Hepatocyte (in vitro differentiated cells): ENCODE measurements at regions not wholly inside any gene's neighbourhood (a gene's known extent, or its start where the extent isn't known, plus 50 kb on each side); places are given as distances from the start of the nearest gene placed in this dataset.

Source experiments
- DNase-seq: peaks from one replicate; pipeline ENCODE4 v3.0.0-alpha.2; 2016; ENCODE audit warnings: low spot score
- H2AFZ ChIP-seq: fragments of 200-600 bp; sonication (generic); 2 replicates; pipeline ENCODE4 v1.6.0; 2016; ENCODE audit warnings: antibody characterized with exemption, mild to moderate bottlenecking
- H3K27ac ChIP-seq: fragments of 200-600 bp; sonication (generic); 2 replicates; pipeline ENCODE4 v1.5.1; 2016; ENCODE audit warnings: mild to moderate bottlenecking
- H3K27me3 ChIP-seq: fragments of 200-600 bp; sonication (generic); 2 replicates; pipeline ENCODE4 v1.6.1; 2016
- H3K36me3 ChIP-seq: fragments of 200-600 bp; sonication (generic); replicated peaks from 2 replicates; pipeline ENCODE4 v1.5.1; 2016; ENCODE audit warnings: low read depth; ENCODE audit not compliant: insufficient read depth
- H3K4me1 ChIP-seq: fragments of 200-600 bp; sonication (generic); 2 replicates; pipeline ENCODE4 v1.5.1; 2016; ENCODE audit warnings: mild to moderate bottlenecking, moderate library complexity; ENCODE audit not compliant: insufficient read depth
- H3K4me2 ChIP-seq: fragments of 200-600 bp; sonication (generic); 2 replicates; pipeline ENCODE4 v1.6.0; 2016
- H3K4me3 ChIP-seq: fragments of 200-600 bp; sonication (generic); 2 replicates; pipeline ENCODE4 v1.5.1; 2016; ENCODE audit warnings: mild to moderate bottlenecking
- H3K79me2 ChIP-seq: fragments of 200-600 bp; sonication (generic); 2 replicates; pipeline ENCODE4 v1.6.0; 2017; ENCODE audit warnings: mild to moderate bottlenecking
- H3K9me2 ChIP-seq: fragments of 200-600 bp; sonication (generic); replicated peaks from 2 replicates; pipeline ENCODE4 v1.6.0; 2017; ENCODE audit warnings: mild to moderate bottlenecking; ENCODE audit not compliant: insufficient read depth
- H3K9me3 ChIP-seq: fragments of 200-600 bp; sonication (generic); 2 replicates; pipeline ENCODE4 v1.5.1; 2016; ENCODE audit warnings: low read depth, mild to moderate bottlenecking
- H4K20me1 ChIP-seq: fragments of 200-600 bp; sonication (generic); 2 replicates; pipeline ENCODE4 v1.6.0; 2016; ENCODE audit warnings: mild to moderate bottlenecking; ENCODE audit not compliant: insufficient read depth, poor library complexity, severe bottlenecking
- EZH2 ChIP-seq: fragments of 200-600 bp; sonication (generic); IDR thresholded peaks from 2 replicates; pipeline ENCODE4 v1.6.1; 2016; ENCODE audit warnings: antibody characterized with exemption, mild to moderate bottlenecking, borderline replicate concordance
- EZH2phosphoT487 ChIP-seq: fragments of 200-600 bp; sonication (generic); IDR thresholded peaks from one replicate; pipeline ENCODE4 v1.6.1; 2018; ENCODE audit warnings: antibody characterized with exemption, mild to moderate bottlenecking, low read depth, moderate library complexity; ENCODE audit not compliant: unreplicated experiment, severe bottlenecking
- WGBS: methylation state at CpG from one replicate; pipeline ENCODE4 v1.1.6; 2016; ENCODE audit warnings: low lambda C conversion rate; ENCODE audit errors: missing lambda C conversion rate; 5-methylcytosine and 5-hydroxymethylcytosine counted together
- TF ChIP-seq, protein P1 (sequence below): fragments of 200-600 bp; sonication (generic); IDR thresholded peaks from 2 replicates; pipeline ENCODE4 v1.5.1; 2016; ENCODE audit warnings: antibody characterized with exemption, mild to moderate bottlenecking; ENCODE audit not compliant: poor library complexity

DNA sequence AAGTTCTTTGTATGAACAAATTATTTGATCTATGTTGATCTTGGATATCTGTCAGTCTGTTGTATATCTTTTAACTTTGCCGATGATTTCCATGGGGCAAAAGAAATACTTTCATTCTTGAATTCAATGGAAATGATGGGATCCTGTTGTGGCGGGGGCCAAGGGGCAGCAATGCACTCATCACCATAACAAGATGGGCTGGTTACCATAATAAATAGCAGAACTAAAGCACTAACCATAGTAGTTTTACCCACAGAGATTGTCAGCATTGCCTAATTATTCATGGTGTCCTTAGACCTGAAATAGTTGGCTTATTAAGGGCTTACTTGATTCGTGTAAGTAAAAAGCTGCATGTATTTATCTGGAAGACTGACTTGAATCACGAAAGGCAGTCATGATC, 309.6 kb downstream of the RFC3 start:
- H3K4me1 ChIP-seq = no peaks in the 10 kb centered on the region
- no peaks in the 10 kb centered on the region for H3K9me2 ChIP-seq
- TF ChIP-seq EZH2phosphoT487 = no peak
- TF ChIP-seq EZH2 = no peak
- TF ChIP-seq, protein P1, sequence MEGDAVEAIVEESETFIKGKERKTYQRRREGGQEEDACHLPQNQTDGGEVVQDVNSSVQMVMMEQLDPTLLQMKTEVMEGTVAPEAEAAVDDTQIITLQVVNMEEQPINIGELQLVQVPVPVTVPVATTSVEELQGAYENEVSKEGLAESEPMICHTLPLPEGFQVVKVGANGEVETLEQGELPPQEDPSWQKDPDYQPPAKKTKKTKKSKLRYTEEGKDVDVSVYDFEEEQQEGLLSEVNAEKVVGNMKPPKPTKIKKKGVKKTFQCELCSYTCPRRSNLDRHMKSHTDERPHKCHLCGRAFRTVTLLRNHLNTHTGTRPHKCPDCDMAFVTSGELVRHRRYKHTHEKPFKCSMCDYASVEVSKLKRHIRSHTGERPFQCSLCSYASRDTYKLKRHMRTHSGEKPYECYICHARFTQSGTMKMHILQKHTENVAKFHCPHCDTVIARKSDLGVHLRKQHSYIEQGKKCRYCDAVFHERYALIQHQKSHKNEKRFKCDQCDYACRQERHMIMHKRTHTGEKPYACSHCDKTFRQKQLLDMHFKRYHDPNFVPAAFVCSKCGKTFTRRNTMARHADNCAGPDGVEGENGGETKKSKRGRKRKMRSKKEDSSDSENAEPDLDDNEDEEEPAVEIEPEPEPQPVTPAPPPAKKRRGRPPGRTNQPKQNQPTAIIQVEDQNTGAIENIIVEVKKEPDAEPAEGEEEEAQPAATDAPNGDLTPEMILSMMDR = no peak
- H3K9me3 ChIP-seq = no peaks in the 10 kb centered on the region
- H4K20me1 ChIP-seq = no peaks in the 10 kb centered on the region
- H3K27ac ChIP-seq = no peak overlapping the region
- H2AFZ ChIP-seq = no peak overlapping the region
- no peaks in the 10 kb centered on the region for H3K36me3 ChIP-seq
- no peaks in the 10 kb centered on the region for H3K27me3 ChIP-seq
- no peak overlapping the region for H3K4me2 ChIP-seq
- DNase-seq = no peak
- no peak overlapping the region for H3K4me3 ChIP-seq
- H3K79me2 ChIP-seq = no peaks in the 10 kb centered on the region
- WGBS = 94% methylated on average over 4 of the region's 4 CpGs

GRCh38 chr13:34128661-34129060, 310.7 kb downstream of the RFC3 start:
- no peaks in the 10 kb centered on the region for H3K79me2 ChIP-seq
- H3K4me2 ChIP-seq = no peak overlapping the region
- H3K27me3 ChIP-seq = no peaks in the 10 kb centered on the region
- H3K9me3 ChIP-seq = no peaks in the 10 kb centered on the region
- 88% methylated on average over 3 of the region's 3 CpGs for WGBS
- H2AFZ ChIP-seq = no peak overlapping the region
- no peaks in the 10 kb centered on the region for H3K36me3 ChIP-seq
- DNase-seq = no peak
- H3K4me1 ChIP-seq = no peaks in the 10 kb centered on the region
- TF ChIP-seq EZH2phosphoT487 = no peak
- TF ChIP-seq, protein P1 = no peak
- TF ChIP-seq EZH2 = no peak
- H3K4me3 ChIP-seq = no peak overlapping the region
- no peaks in the 10 kb centered on the region for H4K20me1 ChIP-seq
- H3K9me2 ChIP-seq = no peaks in the 10 kb centered on the region
- H3K27ac ChIP-seq = no peak overlapping the region

DNA sequence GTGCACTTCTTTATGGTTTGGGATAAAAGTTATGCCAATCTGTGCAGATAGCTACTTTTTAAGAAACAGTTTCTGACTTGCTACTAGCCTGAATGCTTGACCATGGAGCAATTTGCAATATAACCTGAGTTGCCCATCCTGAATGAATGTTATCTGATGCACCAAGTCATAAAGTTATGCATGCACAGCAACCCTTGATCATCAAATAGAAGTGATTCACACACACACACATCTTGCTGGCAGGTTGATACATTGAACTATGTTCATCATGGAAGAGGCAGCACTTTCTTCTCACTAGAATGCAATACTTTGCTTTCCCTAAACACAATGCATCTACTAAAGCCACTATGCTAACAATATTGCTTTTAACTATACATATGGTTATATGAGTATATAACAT, 311.5 kb downstream of the RFC3 start:
- TF ChIP-seq EZH2phosphoT487 (no peak), EZH2 (no peak)
- TF ChIP-seq, protein P1 = no peak
- Histone ChIP-seq H3K9me2 (no peaks in the 10 kb centered on the region), H3K36me3 (no peaks in the 10 kb centered on the region), H3K4me2 (no peak overlapping the region), H3K79me2 (no peaks in the 10 kb centered on the region), H2AFZ (no peak overlapping the region), H3K27ac (peak overlapping the region; percentile 40), H4K20me1 (no peaks in the 10 kb centered on the region), H3K4me1 (no peaks in the 10 kb centered on the region), H3K4me3 (no peak overlapping the region), H3K9me3 (no peaks in the 10 kb centered on the region), H3K27me3 (no peaks in the 10 kb centered on the region)
- DNase-seq = peak; percentile 31

DNA sequence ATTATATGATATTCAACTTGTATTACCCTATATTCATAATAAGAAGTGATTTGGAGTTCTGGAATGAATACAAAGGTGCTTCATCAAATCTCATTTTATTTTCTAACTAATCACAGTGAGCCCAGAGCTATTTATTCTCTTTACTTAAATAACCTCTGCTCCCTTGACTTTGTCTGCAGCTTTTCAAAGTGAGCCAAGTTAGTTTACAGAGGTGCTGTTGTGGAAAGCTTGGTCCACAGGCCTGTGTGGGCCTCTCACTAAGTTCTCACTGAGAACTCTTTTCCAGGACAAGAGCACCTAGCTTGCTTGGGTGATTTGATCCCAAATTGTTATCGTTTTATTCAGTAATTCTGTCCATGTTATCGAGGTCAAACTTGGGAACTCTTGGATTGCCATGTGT, 319.3 kb downstream of the RFC3 start:
- Histone ChIP-seq H3K27me3 (no peaks in the 10 kb centered on the region), H2AFZ (no peak overlapping the region), H3K9me2 (no peaks in the 10 kb centered on the region), H3K36me3 (no peaks in the 10 kb centered on the region), H3K79me2 (no peaks in the 10 kb centered on the region), H3K4me2 (no peak overlapping the region), H3K4me3 (no peak overlapping the region), H3K4me1 (no peaks in the 10 kb centered on the region), H4K20me1 (no peaks in the 10 kb centered on the region), H3K9me3 (no peaks in the 10 kb centered on the region), H3K27ac (no peak overlapping the region)
- WGBS = 94% methylated on average over 2 of the region's 2 CpGs
- no peak for TF ChIP-seq EZH2
- TF ChIP-seq, protein P1 = no peak
- no peak for TF ChIP-seq EZH2phosphoT487
- DNase-seq = no peak
